ENCODE measurements at regions not wholly inside any gene's neighbourhood (a gene's known extent, or its start where the extent isn't known, plus 50 kb on each side); places are given as distances from the start of the nearest gene placed in this dataset.

- no peak for TF ChIP-seq CTCF (conservative IDR thresholded peaks at IDR 0.05 in 1 of 2, IDR thresholded peaks at IDR 0.05 in 1 of 2; ENCODE audit: low read depth in 1 of 2, low read length in 2 of 2)
- no peak for TF ChIP-seq EZH2 (IDR thresholded peaks at IDR 0.05; ENCODE audit: low read length, missing control alignments)
These were observed 347.3 kb upstream of the TRPC7 start for GRCh38 chr5:136712628-136713027.
